ENCODE measurements at regions not wholly inside any gene's neighbourhood (a gene's known extent, or its start where the extent isn't known, plus 50 kb on each side); places are given as distances from the start of the nearest gene placed in this dataset.

DNA sequence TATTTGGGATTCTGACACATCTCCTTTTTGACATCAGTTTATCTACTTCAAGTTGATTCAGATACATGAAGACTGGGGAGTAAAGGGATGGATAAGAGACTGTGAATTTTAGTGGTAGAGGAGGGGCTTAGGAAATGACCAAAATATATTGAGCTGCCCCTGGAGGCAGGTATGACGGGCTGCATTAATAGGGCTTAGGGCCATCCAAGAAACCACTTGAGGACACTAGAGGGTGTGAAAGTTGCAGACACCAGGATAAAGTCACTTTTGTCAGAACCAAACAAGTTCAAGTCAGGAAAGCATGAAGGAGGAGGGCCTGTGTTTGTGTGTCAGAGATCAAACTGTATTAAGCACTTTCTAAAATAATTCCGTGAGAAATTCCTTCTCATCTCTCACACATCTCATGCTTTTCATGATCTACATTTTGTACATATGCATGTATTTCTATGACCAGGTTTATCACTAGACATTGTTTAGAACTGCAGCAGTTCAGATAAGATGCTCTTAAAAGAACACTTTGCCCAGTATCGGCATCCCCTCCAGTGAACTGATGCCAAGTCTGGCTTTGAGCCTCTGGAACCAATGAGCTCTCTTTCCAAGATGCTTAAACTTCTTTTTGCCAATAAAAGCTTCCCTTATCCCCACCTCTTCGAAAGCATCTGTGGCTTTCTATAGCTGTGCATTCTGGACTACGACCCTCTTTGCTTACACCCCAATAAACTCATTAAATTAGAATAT, 136.9 kb downstream of the SLC38A1 start:
- Histone ChIP-seq H3K27me3 (no peaks in the 10 kb centered on the region), H3K36me3 (no peaks in the 10 kb centered on the region), H3K9me3 (no peaks in the 10 kb centered on the region), H3K4me3 (no peak overlapping the region), H3K27ac (no peak overlapping the region), H4K20me1 (no peaks in the 10 kb centered on the region), H3K4me2 (no peak overlapping the region), H3K9ac (no peak overlapping the region), H3K4me1 (no peaks in the 10 kb centered on the region)
- TF ChIP-seq Cebpa-rat (IDR thresholded peaks at IDR 0.05), result no peak

DNA sequence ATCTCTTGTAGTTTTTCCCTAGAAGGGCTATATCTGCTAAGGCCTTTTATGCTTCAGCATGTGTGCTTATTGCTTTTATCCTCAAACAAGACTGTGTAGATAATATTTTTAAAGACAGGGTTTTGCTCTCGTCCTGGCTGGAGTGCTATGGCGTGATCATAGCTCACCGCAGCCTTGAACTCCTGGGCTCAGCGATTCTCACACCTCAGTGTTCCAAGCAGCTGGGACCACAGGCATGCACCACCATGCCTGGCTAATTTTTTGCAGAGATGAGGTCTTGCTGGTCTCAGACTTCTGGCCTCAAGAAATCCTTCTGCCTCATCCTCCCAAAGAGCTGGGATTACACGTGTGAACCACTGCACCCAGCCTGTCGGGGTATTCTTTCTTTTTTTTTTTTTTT, 137.3 kb upstream of the SCAF11 start:
- Histone ChIP-seq H3K4me1 (no peaks in the 10 kb centered on the region), H3K9ac (no peak overlapping the region), H3K9me3 (no peaks in the 10 kb centered on the region), H3K4me3 (no peak overlapping the region), H3K27ac (no peak overlapping the region), H3K36me3 (no peaks in the 10 kb centered on the region), H3K4me2 (no peak overlapping the region), H3K27me3 (no peaks in the 10 kb centered on the region), H4K20me1 (no peaks in the 10 kb centered on the region)
- no peak for TF ChIP-seq Cebpa-rat (IDR thresholded peaks at IDR 0.05)

DNA sequence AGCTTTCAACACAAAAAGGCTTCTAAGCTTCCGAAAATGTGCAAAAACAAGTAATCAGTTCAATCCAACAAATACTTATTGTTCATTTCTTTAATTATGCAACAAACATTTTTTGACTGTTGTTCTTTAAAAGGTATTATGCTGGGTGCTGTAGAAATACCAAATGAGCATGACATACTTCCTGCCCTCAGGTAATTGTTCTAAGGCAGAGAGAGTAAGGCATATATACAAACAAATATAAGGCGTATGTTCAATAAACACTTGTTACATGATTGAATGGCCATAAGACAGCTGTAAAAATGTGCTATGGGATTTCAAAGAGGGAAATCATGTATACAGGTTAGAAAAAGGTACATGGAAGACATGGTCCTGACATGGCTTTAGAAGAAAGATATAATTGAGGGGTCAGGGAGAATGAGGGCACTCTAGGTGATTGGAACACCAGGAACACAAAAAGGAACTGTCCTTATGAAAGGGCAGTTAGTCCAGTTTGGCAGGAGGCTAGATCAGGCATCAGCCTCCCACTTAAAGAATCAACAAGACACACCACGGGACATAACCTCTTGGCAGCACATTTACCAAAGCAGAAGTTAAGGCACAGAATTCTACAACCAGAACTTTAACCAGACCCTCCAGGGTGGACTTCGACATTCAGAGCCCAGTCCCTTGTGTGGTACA, 135.8 kb upstream of the SCAF11 start:
- no peak overlapping the region for H3K9ac ChIP-seq
- no peak overlapping the region for H3K27ac ChIP-seq

DNA sequence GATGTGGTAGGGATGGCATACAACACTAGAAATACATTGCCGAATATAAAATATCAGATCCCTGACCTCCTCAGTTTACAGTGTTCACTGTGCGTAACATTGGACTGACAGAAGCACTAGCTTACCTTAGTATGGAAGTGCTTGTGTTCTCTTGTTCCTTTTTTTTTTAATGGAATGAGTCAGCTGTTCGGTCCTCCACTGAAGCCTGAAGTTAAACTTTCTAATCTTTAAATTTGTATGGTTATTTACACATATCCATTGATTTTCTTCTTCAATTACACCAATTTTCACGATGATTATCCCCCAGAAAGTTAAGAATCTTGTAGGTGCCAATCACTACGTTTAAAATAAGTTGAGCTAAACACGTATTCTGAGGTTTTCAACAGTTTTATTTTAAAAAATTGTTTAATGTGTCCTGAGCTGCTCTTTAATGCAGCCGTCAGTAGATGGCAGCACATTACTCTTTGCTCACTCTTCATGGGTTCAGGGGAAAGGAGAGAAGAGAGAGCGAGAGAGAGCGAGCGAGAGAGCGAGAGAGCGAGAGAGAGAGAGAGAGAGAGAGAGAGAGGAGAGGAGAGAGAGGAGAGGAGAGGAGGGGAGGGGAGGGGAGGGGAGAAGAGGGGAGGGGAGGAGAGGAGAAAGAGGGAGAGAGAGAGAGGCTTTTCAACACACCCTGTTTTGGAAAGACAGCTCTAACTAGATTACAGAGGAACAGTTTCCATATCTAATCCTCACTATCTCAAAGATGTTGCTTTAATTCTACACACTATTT, 134.7 kb upstream of the SCAF11 start:
- no peak for TF ChIP-seq Cebpa-rat (IDR thresholded peaks at IDR 0.05)
- Histone ChIP-seq H3K9me3 (no peaks in the 10 kb centered on the region), H4K20me1 (no peaks in the 10 kb centered on the region), H3K4me3 (no peak overlapping the region), H3K27me3 (no peaks in the 10 kb centered on the region), H3K27ac (no peak overlapping the region), H3K4me1 (no peaks in the 10 kb centered on the region), H3K9ac (no peak overlapping the region), H3K4me2 (no peak overlapping the region), H3K36me3 (no peaks in the 10 kb centered on the region)

More for the DNA sequence above, 135.8 kb upstream of the SCAF11 start:
- TF ChIP-seq Cebpa-rat (IDR thresholded peaks at IDR 0.05), result no peak
- Histone ChIP-seq H3K9me3 (no peaks in the 10 kb centered on the region), H3K27me3 (no peaks in the 10 kb centered on the region), H4K20me1 (no peaks in the 10 kb centered on the region), H3K4me2 (no peak overlapping the region), H3K4me1 (no peaks in the 10 kb centered on the region), H3K36me3 (no peaks in the 10 kb centered on the region), H3K4me3 (no peak overlapping the region)

DNA sequence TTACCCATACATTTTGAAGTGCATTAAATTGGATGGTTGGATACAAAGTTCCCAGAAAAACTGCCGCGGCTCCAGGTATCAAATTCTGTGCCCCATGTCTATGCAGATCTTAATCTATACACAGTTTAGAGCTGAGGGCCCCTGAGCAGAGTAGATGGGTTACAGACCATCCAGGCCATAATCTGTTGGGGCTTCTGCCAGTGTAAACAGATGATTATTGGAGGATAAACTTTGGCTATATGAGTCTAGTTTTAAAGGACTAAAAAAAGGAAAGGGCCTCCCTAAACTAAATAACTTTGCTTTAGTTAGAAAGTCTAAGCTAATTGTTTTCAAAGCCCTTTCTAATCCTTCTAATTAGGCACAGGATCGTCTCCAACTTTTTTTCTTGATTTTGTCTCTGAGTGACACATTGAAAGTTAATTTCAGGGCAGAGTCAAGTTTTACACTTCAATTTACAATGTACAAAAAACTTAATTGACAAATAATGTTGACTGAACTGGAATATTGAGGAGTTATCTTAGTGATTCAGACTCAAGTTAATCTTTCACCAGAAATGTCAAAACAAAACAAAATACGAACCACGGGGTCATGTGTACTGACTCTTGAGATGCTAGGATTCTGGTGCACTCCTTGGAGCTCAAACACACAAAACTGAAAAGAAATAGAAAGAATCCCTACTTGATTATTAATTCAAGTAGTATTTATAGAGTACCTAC, 133.9 kb upstream of the SCAF11 start:
- no peak overlapping the region for H3K4me3 ChIP-seq
- TF ChIP-seq Cebpa-rat (IDR thresholded peaks at IDR 0.05), result no peak

DNA sequence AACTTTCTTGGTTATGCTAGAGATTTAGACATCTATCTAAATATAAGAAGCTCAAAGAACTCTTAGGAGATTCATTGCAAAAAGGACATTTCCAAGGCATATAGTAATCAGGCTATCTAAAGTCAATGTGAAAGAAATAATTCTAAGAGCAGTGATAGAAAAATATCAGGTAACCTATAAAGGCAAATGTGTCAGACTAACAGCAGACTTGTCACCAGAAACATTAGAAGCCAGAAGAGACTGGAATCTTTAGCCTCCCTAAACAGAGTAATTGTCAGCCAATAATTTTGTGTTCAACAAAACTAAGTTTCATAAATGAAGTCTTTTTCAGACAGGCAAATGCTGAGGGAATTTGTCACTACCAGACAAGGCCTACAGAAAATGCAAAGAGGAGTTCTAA, 122.0 kb upstream of the SCAF11 start:
- H3K9me3 ChIP-seq, result no peaks in the 10 kb centered on the region
- H3K4me1 ChIP-seq, result peaks cover 23% of the 10 kb centered on the region
- H3K4me2 ChIP-seq, result no peak overlapping the region
- H3K4me3 ChIP-seq, result no peak overlapping the region
- H3K36me3 ChIP-seq, result no peaks in the 10 kb centered on the region
- no peaks in the 10 kb centered on the region for H4K20me1 ChIP-seq
- H3K9ac ChIP-seq, result no peak overlapping the region
- H3K27me3 ChIP-seq, result no peaks in the 10 kb centered on the region
- no peak overlapping the region for H3K27ac ChIP-seq
- no peak for TF ChIP-seq Cebpa-rat (IDR thresholded peaks at IDR 0.05)

More for the DNA sequence above, 133.9 kb upstream of the SCAF11 start:
- Histone ChIP-seq H3K4me1 (no peaks in the 10 kb centered on the region), H3K9ac (no peak overlapping the region), H3K9me3 (no peaks in the 10 kb centered on the region), H3K27me3 (no peaks in the 10 kb centered on the region), H4K20me1 (no peaks in the 10 kb centered on the region), H3K4me2 (no peak overlapping the region), H3K36me3 (no peaks in the 10 kb centered on the region), H3K27ac (no peak overlapping the region)

DNA sequence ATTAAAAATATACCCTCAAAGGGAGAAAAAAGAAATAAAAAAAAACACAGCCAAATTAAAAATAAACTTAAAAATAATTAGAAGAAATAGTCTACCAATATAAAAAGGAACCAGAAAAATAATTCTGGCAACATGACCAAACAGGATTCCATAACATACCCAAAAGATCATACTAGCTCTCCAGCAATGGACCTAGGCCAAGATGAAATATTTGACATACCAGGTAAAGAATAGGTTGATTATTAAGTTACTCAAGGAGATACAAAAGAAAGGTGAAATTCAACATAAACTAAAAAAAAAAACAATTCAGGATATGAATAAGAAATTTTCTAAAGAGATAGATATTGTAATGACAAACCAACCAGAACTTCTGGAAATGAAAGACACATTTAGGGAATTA, 121.3 kb upstream of the SCAF11 start:
- Histone ChIP-seq H3K4me1 (peaks cover 23% of the 10 kb centered on the region), H3K9ac (no peak overlapping the region), H3K9me3 (no peaks in the 10 kb centered on the region), H3K27ac (no peak overlapping the region), H3K36me3 (no peaks in the 10 kb centered on the region), H4K20me1 (no peaks in the 10 kb centered on the region), H3K4me2 (no peak overlapping the region), H3K4me3 (no peak overlapping the region), H3K27me3 (no peaks in the 10 kb centered on the region)
- no peak for TF ChIP-seq Cebpa-rat (IDR thresholded peaks at IDR 0.05)

DNA sequence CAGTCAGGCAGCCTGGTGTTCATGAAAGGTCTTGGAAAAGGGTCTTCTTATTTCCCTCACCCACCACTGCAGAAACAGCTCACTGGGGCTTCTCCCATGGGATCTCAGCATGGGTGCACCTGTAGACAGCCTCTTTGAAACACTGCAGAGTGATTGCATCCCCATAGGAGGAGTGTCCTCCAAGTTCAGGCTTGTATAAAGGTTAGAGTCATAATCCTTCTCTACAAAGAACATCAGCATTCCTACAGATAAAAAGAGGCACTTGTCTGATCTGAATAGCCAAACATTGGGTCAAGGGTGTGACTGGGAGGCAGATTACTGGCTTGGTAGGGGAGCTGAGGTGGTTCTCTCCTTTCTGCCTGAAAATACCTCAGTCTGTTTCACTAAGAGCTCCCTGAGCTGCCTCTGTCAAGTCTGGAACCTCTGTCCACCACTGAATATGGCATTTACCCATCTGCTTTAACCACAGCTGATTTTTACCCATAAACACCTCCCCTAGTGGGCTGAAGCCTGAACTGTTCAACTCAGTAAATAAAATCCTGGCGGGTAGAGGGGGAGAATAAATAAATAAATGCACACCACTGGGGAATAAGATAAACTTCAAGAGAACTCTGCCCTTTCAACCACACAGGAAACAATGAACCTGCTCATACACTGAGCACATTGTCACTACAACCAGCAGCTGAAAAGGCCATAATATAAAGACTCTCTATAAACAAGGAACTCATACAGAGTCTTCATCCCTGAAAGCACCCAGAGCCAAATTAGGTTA, 120.7 kb upstream of the SCAF11 start:
- Histone ChIP-seq H3K36me3 (no peaks in the 10 kb centered on the region), H4K20me1 (no peaks in the 10 kb centered on the region), H3K27ac (no peak overlapping the region), H3K9ac (no peak overlapping the region), H3K4me2 (no peak overlapping the region; the same call in 1 of the 2 replicates), H3K27me3 (no peaks in the 10 kb centered on the region), H3K4me3 (no peak overlapping the region), H3K4me1 (peaks cover 23% of the 10 kb centered on the region), H3K9me3 (no peaks in the 10 kb centered on the region)
- TF ChIP-seq Cebpa-rat (IDR thresholded peaks at IDR 0.05), result no peak

DNA sequence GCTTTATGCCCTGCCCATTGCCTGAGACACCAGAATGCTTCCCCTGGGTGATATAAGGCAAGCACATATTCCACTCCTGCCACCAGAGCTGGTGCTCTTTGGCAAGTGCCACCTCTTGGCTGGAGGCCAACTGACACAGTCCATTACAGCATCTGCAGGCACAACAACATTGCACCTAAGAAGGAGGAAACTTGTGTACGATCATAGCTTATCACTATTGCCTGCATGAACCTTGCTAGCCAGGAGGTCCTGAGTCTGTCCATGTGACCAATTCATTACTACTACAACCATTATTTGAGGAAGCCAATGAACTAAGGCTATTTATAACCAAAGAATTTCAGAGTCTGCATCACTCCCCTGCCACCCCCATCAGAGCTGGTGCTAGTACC, 119.8 kb upstream of the SCAF11 start:
- Histone ChIP-seq H3K4me1 (peaks cover 23% of the 10 kb centered on the region), H3K27ac (no peak overlapping the region), H4K20me1 (no peaks in the 10 kb centered on the region), H3K9ac (no peak overlapping the region), H3K9me3 (no peaks in the 10 kb centered on the region), H3K4me3 (no peak overlapping the region), H3K36me3 (no peaks in the 10 kb centered on the region), H3K27me3 (no peaks in the 10 kb centered on the region), H3K4me2 (no peak overlapping the region)
- TF ChIP-seq Cebpa-rat (IDR thresholded peaks at IDR 0.05), result no peak

Measured in BLaER1 (cell line).